ENCODE measurements at regions not wholly inside any gene's neighbourhood (a gene's known extent, or its start where the extent isn't known, plus 50 kb on each side); places are given as distances from the start of the nearest gene placed in this dataset.

- H3K4me3 ChIP-seq (ENCODE audit: low read depth, low read length), result no peak overlapping the region
- H3K4me1 ChIP-seq (ENCODE audit: control insufficient read depth, insufficient read depth, low read length), result no peaks in the 10 kb centered on the region
- no peaks in the 10 kb centered on the region for H3K9me3 ChIP-seq (ENCODE audit: control insufficient read depth, insufficient read depth, low read depth, low read length)
- ChIA-PET POLR2A (no interaction called here), CTCF (no interaction called here)
- H3K36me3 ChIP-seq (ENCODE audit: control insufficient read depth in 2 of 2, insufficient read depth in 1 of 2, low read length in 2 of 2), result no peaks in the 10 kb centered on the region
- H3K27ac ChIP-seq (ENCODE audit: extremely low read depth, low read depth, low read length), result no peak overlapping the region
- TF ChIP-seq ZNF610 (tag by site-specific recombination; IDR thresholded peaks at IDR 0.05; ENCODE audit: borderline replicate concordance) (no peak), SETDB1 (IDR thresholded peaks at IDR 0.05; ENCODE audit: insufficient read length, low read length) (peak; percentile 94)
Observed at GRCh38 chr10:1886039-1886438, 148.7 kb upstream of the ADARB2 start.

DNA sequence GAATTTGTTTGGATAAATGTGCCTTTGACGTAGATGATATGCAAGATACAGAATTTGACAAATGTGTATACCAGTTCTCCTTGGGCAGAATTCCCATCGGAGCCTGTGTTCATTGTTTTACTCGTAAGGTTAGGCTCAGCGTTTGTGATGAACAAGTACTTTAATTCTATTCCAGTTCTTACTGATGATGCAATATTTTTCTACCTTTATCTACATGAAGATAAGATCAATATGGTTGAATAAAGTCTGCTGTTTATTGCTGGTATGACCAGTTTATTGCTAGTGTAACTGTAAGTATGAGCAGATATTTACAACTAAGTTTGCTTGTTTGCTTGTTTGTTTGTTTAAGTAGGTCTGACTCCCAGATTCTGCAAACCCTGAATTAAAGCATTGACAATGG lies 145.4 kb upstream of the ADARB2 start:
- H3K4me1 ChIP-seq (ENCODE audit: control insufficient read depth, insufficient read depth, low read length), result no peaks in the 10 kb centered on the region
- CTCF ChIA-PET, result no interaction called here
- no peaks in the 10 kb centered on the region for H3K9me3 ChIP-seq (ENCODE audit: control insufficient read depth, insufficient read depth, low read depth, low read length)
- no peaks in the 10 kb centered on the region for H3K36me3 ChIP-seq (ENCODE audit: control insufficient read depth in 2 of 2, insufficient read depth in 1 of 2, low read length in 2 of 2)
- POLR2A ChIA-PET, result no interaction called here
- no peak for TF ChIP-seq OVOL3 (tag by site-specific recombination; IDR thresholded peaks at IDR 0.05)
- TF ChIP-seq ZNF19 (tag by site-specific recombination; IDR thresholded peaks at IDR 0.05; ENCODE audit: low read depth), result no peak
- no peak for TF ChIP-seq IKZF3 (tag by site-specific recombination; IDR thresholded peaks at IDR 0.05)
- TF ChIP-seq ZFP41 (tag by site-specific recombination; IDR thresholded peaks at IDR 0.05; ENCODE audit: borderline replicate concordance), result no peak
- TF ChIP-seq, protein P1, sequence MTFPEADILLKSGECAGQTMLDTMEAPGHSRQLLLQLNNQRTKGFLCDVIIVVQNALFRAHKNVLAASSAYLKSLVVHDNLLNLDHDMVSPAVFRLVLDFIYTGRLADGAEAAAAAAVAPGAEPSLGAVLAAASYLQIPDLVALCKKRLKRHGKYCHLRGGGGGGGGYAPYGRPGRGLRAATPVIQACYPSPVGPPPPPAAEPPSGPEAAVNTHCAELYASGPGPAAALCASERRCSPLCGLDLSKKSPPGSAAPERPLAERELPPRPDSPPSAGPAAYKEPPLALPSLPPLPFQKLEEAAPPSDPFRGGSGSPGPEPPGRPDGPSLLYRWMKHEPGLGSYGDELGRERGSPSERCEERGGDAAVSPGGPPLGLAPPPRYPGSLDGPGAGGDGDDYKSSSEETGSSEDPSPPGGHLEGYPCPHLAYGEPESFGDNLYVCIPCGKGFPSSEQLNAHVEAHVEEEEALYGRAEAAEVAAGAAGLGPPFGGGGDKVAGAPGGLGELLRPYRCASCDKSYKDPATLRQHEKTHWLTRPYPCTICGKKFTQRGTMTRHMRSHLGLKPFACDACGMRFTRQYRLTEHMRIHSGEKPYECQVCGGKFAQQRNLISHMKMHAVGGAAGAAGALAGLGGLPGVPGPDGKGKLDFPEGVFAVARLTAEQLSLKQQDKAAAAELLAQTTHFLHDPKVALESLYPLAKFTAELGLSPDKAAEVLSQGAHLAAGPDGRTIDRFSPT (tag by site-specific recombination; IDR thresholded peaks at IDR 0.05), result no peak
- TF ChIP-seq HOXA7 (CRISPR knock-in tag; IDR thresholded peaks at IDR 0.05; ENCODE audit: borderline replicate concordance), result no peak
- no peak for TF ChIP-seq ZXDB (tag by site-specific recombination; IDR thresholded peaks at IDR 0.05)
- no peak for TF ChIP-seq ZNF433 (tag by site-specific recombination; IDR thresholded peaks at IDR 0.05; ENCODE audit: low read depth)
- TF ChIP-seq ZNF302 (tag by site-specific recombination; IDR thresholded peaks at IDR 0.05; ENCODE audit: low read depth), result no peak
- TF ChIP-seq ZNF174 (tag by site-specific recombination; IDR thresholded peaks at IDR 0.05), result no peak
- TF ChIP-seq REST (tag by site-specific recombination; IDR thresholded peaks at IDR 0.05), result no peak
- no peak overlapping the region for H3K4me3 ChIP-seq (ENCODE audit: low read depth, low read length)
- H3K27ac ChIP-seq (ENCODE audit: extremely low read depth, low read depth, low read length), result no peak overlapping the region

- no peak overlapping the region for H3K27ac ChIP-seq (ENCODE audit: extremely low read depth, low read depth, low read length)
- H3K4me1 ChIP-seq (ENCODE audit: control insufficient read depth, insufficient read depth, low read length), result no peaks in the 10 kb centered on the region
- no peak overlapping the region for H3K4me3 ChIP-seq (ENCODE audit: low read depth, low read length)
- ChIA-PET POLR2A (no interaction called here), CTCF (no interaction called here)
- H3K9me3 ChIP-seq (ENCODE audit: control insufficient read depth, insufficient read depth, low read depth, low read length), result no peaks in the 10 kb centered on the region
- no peaks in the 10 kb centered on the region for H3K36me3 ChIP-seq (ENCODE audit: control insufficient read depth in 2 of 2, insufficient read depth in 1 of 2, low read length in 2 of 2)
- TF ChIP-seq BCL6B (tag by site-specific recombination; IDR thresholded peaks at IDR 0.05) (no peak), ZNF48 (tag by site-specific recombination; IDR thresholded peaks at IDR 0.05) (no peak), ZNF416 (tag by site-specific recombination; IDR thresholded peaks at IDR 0.05) (no peak), ZNF585B (tag by site-specific recombination; IDR thresholded peaks at IDR 0.05) (no peak), KLF16 (tag by site-specific recombination; IDR thresholded peaks at IDR 0.05) (no peak), ZNF280D (tag by site-specific recombination; IDR thresholded peaks at IDR 0.05) (no peak), ZNF16 (tag by site-specific recombination; IDR thresholded peaks at IDR 0.05; ENCODE audit: low read depth) (no peak), ZNF510 (tag by site-specific recombination; IDR thresholded peaks at IDR 0.05; ENCODE audit: insufficient replicate concordance) (no peak), ZNF558 (tag by site-specific recombination; IDR thresholded peaks at IDR 0.05) (no peak), ZNF302 (tag by site-specific recombination; IDR thresholded peaks at IDR 0.05; ENCODE audit: low read depth) (no peak)
Observed at GRCh38 chr10:1882180-1882579, 144.9 kb upstream of the ADARB2 start.
